HG02678 (cell line): ENCODE measurements at regions not wholly inside any gene's neighbourhood (a gene's known extent, or its start where the extent isn't known, plus 50 kb on each side); places are given as distances from the start of the nearest gene placed in this dataset.
A peak's percentile ranks its signal among the peaks of the same experiment; 100 is the strongest.

Experiments used
- ATAC-seq: cut with Tn5 transposase; IDR thresholded peaks from one replicate; pipeline ENCODE4 v1.9.1; 2021; ENCODE audit warnings: mild to moderate bottlenecking, moderate library complexity; ENCODE audit not compliant: unreplicated experiment

GRCh38 chr2:193348055-193348454 is 1153.3 kb upstream of the TMEFF2 start:
- ATAC-seq: no peak

- no peak for ATAC-seq
Observed at GRCh38 chr2:193336781-193337180, 1142.0 kb upstream of the TMEFF2 start.

DNA sequence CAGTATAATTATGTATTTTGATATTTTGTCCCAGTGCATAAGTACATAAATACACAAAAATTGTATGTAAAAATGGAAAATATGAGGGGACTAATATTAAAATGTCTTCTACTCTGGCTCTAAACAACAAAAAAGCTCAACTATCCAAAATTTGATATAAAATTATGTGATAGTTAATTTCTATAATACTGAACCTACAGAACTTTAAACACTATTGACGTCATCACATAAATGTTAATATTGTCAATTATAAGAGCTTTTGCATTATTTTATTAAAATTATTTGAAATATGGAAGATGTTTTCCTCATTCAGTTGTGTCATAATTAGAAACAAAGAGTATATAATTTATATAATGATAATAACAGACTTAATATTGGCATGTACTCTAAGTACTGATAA is 1139.7 kb upstream of the TMEFF2 start:
- no peak for ATAC-seq

DNA sequence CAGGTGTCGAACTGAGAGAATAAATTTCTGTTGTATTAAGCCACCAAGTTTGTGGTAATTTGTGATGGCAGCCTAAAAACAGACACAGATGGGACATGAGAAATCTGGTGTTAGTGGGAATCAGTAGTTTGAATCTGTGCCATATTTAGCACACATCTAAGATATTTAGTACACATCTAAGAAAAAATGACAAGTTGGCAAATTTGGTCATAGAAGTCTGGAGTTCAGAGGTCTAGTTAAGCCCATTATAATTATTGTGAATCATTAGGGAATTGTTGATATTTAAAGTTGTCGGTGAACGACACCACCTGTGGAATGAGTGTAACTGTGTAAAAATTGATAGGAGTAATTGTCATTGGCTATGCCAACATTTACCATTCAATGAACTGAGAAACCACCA is 1138.8 kb upstream of the TMEFF2 start:
- no peak for ATAC-seq

DNA sequence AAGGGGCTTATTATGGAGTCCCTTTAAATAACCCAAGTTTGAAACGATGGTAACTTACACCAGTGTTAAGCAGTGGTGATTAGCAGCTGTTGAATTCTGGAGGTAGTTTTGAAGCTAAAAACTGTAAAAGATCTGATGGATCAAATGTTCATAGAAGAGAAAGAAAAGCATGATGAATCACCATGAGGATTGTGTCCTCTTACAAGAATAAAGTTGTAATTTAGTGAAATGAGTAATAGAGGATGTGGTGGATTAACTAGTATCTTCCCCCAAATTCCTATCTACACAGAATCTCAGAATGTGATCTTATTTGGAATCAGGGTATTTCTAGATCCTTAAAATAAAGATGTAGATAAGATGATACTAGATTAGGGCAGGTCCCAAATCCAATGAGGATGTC is 1138.2 kb upstream of the TMEFF2 start:
- ATAC-seq: no peak

- ATAC-seq: no peak
Observed at GRCh38 chr2:193331676-193332075, 1136.9 kb upstream of the TMEFF2 start.

GRCh38 chr2:193326296-193326695 is 1131.6 kb upstream of the TMEFF2 start:
- no peak for ATAC-seq

DNA sequence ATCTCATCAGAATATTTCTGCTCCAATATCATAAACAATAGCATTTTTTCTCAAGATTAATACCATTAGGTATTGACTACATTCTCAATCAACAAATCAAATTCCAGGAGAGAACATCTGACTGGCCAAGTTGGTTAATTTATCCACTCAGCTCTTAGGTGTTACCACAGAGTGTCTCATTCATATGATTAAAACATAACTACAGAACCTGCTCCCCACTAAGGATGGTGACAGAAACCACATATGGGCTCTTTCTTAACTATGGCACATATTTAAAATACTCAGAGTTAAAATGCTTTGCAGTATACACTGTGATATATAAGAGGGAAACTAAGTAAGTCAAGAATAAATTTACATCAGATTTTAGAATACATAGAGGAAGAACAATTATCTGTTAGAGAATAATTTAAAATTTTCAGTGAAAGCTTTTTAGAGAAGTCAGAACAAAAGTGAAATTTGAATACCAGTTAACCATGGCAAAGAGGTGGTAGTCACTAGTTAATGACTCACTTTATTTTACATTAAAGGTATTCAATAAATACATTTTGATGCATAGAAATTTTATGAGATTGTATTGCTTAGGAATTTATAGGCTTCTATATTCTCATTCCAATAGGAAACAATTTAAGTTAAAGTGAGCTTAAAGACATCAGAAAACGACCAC is 1120.8 kb upstream of the TMEFF2 start:
- ATAC-seq: peak; percentile 50

- ATAC-seq: no peak
Observed at GRCh38 chr2:193303464-193303863, 1108.7 kb upstream of the TMEFF2 start.

DNA sequence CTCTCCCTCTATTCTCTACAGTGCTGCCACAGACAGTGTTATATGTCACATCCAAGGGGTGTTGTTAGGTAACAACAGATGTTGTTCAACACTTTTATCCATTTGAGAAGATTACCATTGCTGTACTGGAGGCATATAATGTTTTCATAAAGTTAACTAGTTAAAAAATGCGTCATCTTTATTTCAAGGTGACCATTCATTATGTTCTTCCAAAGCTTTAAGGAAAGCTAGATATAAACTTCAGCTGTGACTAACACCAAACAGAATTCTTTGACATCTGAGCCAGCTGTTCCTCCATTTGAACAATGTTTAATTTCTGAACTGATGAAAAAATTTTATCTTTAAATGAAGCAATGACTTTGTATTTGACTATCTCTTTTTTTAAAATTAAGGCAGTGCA is 1099.6 kb upstream of the TMEFF2 start:
- no peak for ATAC-seq

- no peak for ATAC-seq
Observed at GRCh38 chr2:193279361-193279760, 1084.6 kb upstream of the TMEFF2 start.

GRCh38 chr2:193276988-193277387 is 1082.3 kb upstream of the TMEFF2 start:
- ATAC-seq: no peak

GRCh38 chr2:193276560-193276959 is 1081.8 kb upstream of the TMEFF2 start:
- ATAC-seq: no peak

- no peak for ATAC-seq
Observed at GRCh38 chr2:193276069-193276468, 1081.3 kb upstream of the TMEFF2 start.

GRCh38 chr2:193272011-193272410 is 1077.3 kb upstream of the TMEFF2 start:
- ATAC-seq: no peak

DNA sequence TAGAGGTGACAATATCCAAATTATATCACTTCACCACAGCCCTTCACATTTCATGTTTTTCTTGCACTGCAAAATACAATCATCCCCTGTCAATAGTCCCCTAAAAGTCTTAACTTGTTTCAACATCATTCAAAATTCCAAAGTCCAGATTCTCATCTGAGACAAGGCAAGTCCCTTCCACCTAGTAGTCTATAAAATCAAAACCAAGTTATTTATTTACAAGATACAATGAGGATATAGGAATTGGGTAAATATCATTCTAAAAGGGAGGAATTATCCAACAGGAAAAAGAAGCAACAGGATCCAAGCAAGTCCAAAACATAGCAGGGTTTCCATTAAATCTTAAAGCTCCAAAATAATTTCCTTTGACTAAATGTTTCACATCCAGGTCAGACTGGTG is 1076.1 kb upstream of the TMEFF2 start:
- ATAC-seq: no peak

DNA sequence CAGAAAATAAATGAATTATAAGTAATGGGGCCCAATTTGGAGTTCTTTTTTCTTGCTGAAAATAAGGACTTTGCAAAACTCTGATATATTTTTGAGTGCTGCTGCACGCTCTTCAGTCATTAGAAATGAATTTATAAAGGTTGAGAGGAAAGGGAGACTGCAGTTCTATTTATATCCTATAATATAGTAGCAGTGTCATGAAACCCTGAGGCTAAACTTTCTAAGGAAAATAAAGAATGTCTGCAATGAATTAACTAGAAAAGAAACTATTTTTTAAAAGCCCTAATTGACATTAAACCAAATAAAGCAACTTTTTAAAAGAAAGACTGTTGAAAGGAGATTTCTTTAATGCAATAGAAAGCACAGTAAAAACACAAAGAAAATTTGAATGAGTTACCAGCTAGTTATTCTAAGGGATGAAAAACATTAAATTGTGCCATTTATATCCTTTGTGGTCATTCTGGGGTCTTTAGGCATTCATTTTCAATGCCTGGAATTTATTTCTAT is 1072.8 kb upstream of the TMEFF2 start:
- ATAC-seq: no peak

GRCh38 chr2:193253014-193253530 is 1058.3 kb upstream of the TMEFF2 start:
- no peak for ATAC-seq

DNA sequence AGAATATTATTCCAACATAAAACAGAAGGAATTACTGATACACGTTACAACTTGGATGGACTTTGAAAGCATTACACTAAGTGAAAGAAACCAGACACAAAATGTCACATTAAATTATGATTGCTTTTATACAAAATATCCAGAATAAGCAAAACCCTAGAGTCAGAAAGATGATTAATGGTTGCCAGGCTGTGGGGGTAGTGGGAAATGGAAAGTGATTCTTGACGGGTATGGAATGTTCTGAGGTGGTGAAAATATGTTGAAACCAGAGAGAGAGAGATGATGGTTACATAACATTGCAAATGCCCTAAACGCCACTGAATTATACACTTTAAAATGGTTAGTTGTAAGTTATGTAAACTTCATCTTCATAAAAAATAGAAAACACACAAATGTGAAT is 1057.2 kb upstream of the TMEFF2 start:
- ATAC-seq: no peak

DNA sequence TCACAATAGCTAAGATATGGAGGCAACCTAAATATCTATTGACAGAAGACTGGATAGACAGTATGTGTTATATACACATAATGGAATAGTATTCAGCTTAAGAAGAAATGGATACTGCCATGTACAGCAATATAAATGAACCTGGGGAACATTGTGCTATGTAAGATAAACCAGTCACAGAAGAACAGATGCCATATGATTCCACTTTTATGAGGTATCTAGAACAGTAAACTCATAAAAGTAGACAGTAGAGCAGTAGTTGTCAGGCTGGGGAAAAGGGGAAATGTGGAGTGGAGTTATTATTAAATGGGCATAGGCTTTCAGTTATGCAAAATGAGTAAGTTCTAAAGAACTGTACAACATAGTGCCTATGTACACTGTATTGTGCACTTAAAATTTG is 1055.7 kb upstream of the TMEFF2 start:
- no peak for ATAC-seq

DNA sequence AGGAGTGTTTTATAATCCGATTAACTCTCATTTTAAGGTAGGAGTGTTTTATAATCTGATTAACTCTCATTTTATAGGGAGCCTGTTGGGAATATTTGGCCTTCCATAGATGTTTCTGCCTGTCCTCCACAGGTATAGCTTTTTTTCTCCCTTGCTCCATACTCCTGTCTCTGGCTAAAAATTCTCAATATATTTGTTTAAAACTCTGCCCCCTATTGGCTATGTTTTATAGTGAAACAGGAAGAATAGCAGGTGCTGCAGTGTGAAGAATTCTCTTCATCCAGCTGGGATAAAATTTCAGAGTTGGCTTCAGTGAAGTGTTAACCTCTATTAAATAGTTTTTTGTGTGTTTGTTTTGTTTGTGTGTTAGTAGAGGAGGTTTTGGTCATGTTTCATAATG is 1046.0 kb upstream of the TMEFF2 start:
- no peak for ATAC-seq

- ATAC-seq: no peak
Observed at GRCh38 chr2:193231634-193232033, 1036.9 kb upstream of the TMEFF2 start.

- no peak for ATAC-seq
Observed at GRCh38 chr2:193228276-193228675, 1033.5 kb upstream of the TMEFF2 start.
